BLaER1 (cell line): ENCODE measurements at regions not wholly inside any gene's neighbourhood (a gene's known extent, or its start where the extent isn't known, plus 50 kb on each side); places are given as distances from the start of the nearest gene placed in this dataset.
"Not testable (repeated sequence)": the region's sequence is repeated elsewhere in the genome, so short reads cannot be mapped to it uniquely, and the experiment has no call there.

Experiments
- H3K27ac ChIP-seq: shearing (Covaris generic); formaldehyde crosslinking; 2 replicates; pipeline ENCODE4 v1.8.1; 2022
- H3K27me3 ChIP-seq: shearing (Covaris generic); formaldehyde crosslinking; 2 replicates; pipeline ENCODE4 v1.8.1; 2022
- H3K36me3 ChIP-seq: shearing (Covaris generic); formaldehyde crosslinking; 2 replicates; pipeline ENCODE4 v1.8.1; 2022
- H3K4me1 ChIP-seq: shearing (Covaris generic); formaldehyde crosslinking; 2 replicates; pipeline ENCODE4 v1.8.1; 2022
- H3K4me2 ChIP-seq: shearing (Covaris generic); formaldehyde crosslinking; 2 replicates; pipeline ENCODE4 v1.8.1; 2022
- H3K4me3 ChIP-seq: shearing (Covaris generic); formaldehyde crosslinking; 2 replicates; pipeline ENCODE4 v1.8.1; 2022
- H3K9ac ChIP-seq: shearing (Covaris generic); formaldehyde crosslinking; 2 replicates; pipeline ENCODE4 v1.8.1; 2022
- H3K9me3 ChIP-seq: shearing (Covaris generic); formaldehyde crosslinking; 2 replicates; pipeline ENCODE4 v1.8.1; 2022
- H4K20me1 ChIP-seq: shearing (Covaris generic); formaldehyde crosslinking; 2 replicates; pipeline ENCODE4 v1.8.1; 2022
- Cebpa-rat ChIP-seq: shearing (Covaris generic); IDR thresholded peaks from 2 replicates; pipeline ENCODE4 v1.8.1; 2022

GRCh38 chrX:101750744-101751143 is 91.1 kb upstream of the ARMCX2 start:
- no peak overlapping the region for H3K4me2 ChIP-seq
- no peak overlapping the region for H3K9ac ChIP-seq
- no peaks in the 10 kb centered on the region for H3K36me3 ChIP-seq
- H3K27me3 ChIP-seq = no peaks in the 10 kb centered on the region
- H3K4me1 ChIP-seq = no peaks in the 10 kb centered on the region
- no peak overlapping the region for H3K4me3 ChIP-seq
- H4K20me1 ChIP-seq = no peaks in the 10 kb centered on the region
- H3K27ac ChIP-seq = no peak overlapping the region
- no peak for TF ChIP-seq Cebpa-rat
- H3K9me3 ChIP-seq = peaks cover 11% of the 10 kb centered on the region

GRCh38 chrX:101749436-101749835 is 89.8 kb upstream of the ARMCX2 start:
- Histone ChIP-seq H3K4me2 (no peak overlapping the region), H3K9me3 (peaks cover 11% of the 10 kb centered on the region), H3K27ac (no peak overlapping the region), H3K4me1 (no peaks in the 10 kb centered on the region), H3K36me3 (no peaks in the 10 kb centered on the region), H3K4me3 (no peak overlapping the region), H3K9ac (no peak overlapping the region), H3K27me3 (no peaks in the 10 kb centered on the region), H4K20me1 (no peaks in the 10 kb centered on the region)
- TF ChIP-seq Cebpa-rat = no peak

GRCh38 chrX:101745046-101745445 is 85.4 kb upstream of the ARMCX2 start:
- no peak for TF ChIP-seq Cebpa-rat
- no peak overlapping the region for H3K4me3 ChIP-seq
- H3K9ac ChIP-seq = no peak overlapping the region
- H3K4me1 ChIP-seq = no peaks in the 10 kb centered on the region
- H3K9me3 ChIP-seq = no peaks in the 10 kb centered on the region
- no peak overlapping the region for H3K4me2 ChIP-seq
- no peak overlapping the region for H3K27ac ChIP-seq
- no peaks in the 10 kb centered on the region for H3K36me3 ChIP-seq
- no peaks in the 10 kb centered on the region for H3K27me3 ChIP-seq
- H4K20me1 ChIP-seq = no peaks in the 10 kb centered on the region

GRCh38 chrX:101744085-101744484 is 84.4 kb upstream of the ARMCX2 start:
- Histone ChIP-seq H3K4me1 (no peaks in the 10 kb centered on the region), H3K9me3 (peaks cover under 1% of the 10 kb centered on the region; the same call in 1 of the 2 replicates), H3K27ac (no peak overlapping the region), H4K20me1 (no peaks in the 10 kb centered on the region), H3K36me3 (no peaks in the 10 kb centered on the region), H3K27me3 (no peaks in the 10 kb centered on the region), H3K4me2 (no peak overlapping the region), H3K9ac (no peak overlapping the region), H3K4me3 (no peak overlapping the region)
- no peak for TF ChIP-seq Cebpa-rat

- Histone ChIP-seq H3K27ac (no peak overlapping the region), H3K4me1 (no peaks in the 10 kb centered on the region), H3K27me3 (no peaks in the 10 kb centered on the region), H3K4me3 (no peak overlapping the region), H3K9me3 (peaks cover 4% of the 10 kb centered on the region), H3K9ac (no peak overlapping the region), H4K20me1 (no peaks in the 10 kb centered on the region), H3K36me3 (no peaks in the 10 kb centered on the region), H3K4me2 (no peak overlapping the region)
- TF ChIP-seq Cebpa-rat = no peak
Observed at GRCh38 chrX:101740642-101741041, 81.0 kb upstream of the ARMCX2 start.

- not testable (repeated sequence) for H3K9ac ChIP-seq, H3K4me2 ChIP-seq, H3K4me3 ChIP-seq, H3K9me3 ChIP-seq, H4K20me1 ChIP-seq, H3K27me3 ChIP-seq, H3K4me1 ChIP-seq, H3K36me3 ChIP-seq, H3K27ac ChIP-seq
Observed at GRCh38 chrX:101738867-101739266, 79.2 kb upstream of the ARMCX2 start.

- not testable (repeated sequence) for H3K4me1 ChIP-seq, H3K4me3 ChIP-seq, H3K9me3 ChIP-seq, H3K4me2 ChIP-seq, H3K27ac ChIP-seq, H3K9ac ChIP-seq, H3K27me3 ChIP-seq, H3K36me3 ChIP-seq, H4K20me1 ChIP-seq
Observed at GRCh38 chrX:101738411-101738810, 78.8 kb upstream of the ARMCX2 start.

GRCh38 chrX:101736651-101737050 is 77.0 kb upstream of the ARMCX2 start:
- Histone ChIP-seq H3K36me3 (no peaks in the 10 kb centered on the region), H3K4me3 (no peak overlapping the region), H3K9me3 (peaks cover 4% of the 10 kb centered on the region), H3K4me1 (no peaks in the 10 kb centered on the region), H3K9ac (no peak overlapping the region), H3K27ac (no peak overlapping the region), H3K27me3 (no peaks in the 10 kb centered on the region), H3K4me2 (no peak overlapping the region), H4K20me1 (no peaks in the 10 kb centered on the region)
- no peak for TF ChIP-seq Cebpa-rat

GRCh38 chrX:101732870-101733269 is 73.2 kb upstream of the ARMCX2 start:
- TF ChIP-seq Cebpa-rat = no peak
- Histone ChIP-seq H3K9me3 (no peaks in the 10 kb centered on the region), H3K4me2 (no peak overlapping the region), H3K9ac (no peak overlapping the region), H3K27me3 (no peaks in the 10 kb centered on the region), H3K27ac (no peak overlapping the region), H4K20me1 (no peaks in the 10 kb centered on the region), H3K36me3 (no peaks in the 10 kb centered on the region), H3K4me1 (no peaks in the 10 kb centered on the region), H3K4me3 (no peak overlapping the region)

GRCh38 chrX:101729986-101730385 is 70.3 kb upstream of the ARMCX2 start:
- Histone ChIP-seq H3K9ac (no peak overlapping the region), H3K9me3 (no peaks in the 10 kb centered on the region), H3K27me3 (no peaks in the 10 kb centered on the region), H3K27ac (no peak overlapping the region), H3K4me1 (no peaks in the 10 kb centered on the region), H3K36me3 (no peaks in the 10 kb centered on the region), H3K4me2 (no peak overlapping the region), H4K20me1 (no peaks in the 10 kb centered on the region), H3K4me3 (no peak overlapping the region)
- TF ChIP-seq Cebpa-rat = no peak
